ENCODE measurements at regions not wholly inside any gene's neighbourhood (a gene's known extent, or its start where the extent isn't known, plus 50 kb on each side); places are given as distances from the start of the nearest gene placed in this dataset.

- DNase-seq (ENCODE audit: extremely low read depth, low read depth, low spot score), result no peak
These were observed 289.4 kb downstream of the CHRM3 start for GRCh38 chr1:239675735-239676134.

DNA sequence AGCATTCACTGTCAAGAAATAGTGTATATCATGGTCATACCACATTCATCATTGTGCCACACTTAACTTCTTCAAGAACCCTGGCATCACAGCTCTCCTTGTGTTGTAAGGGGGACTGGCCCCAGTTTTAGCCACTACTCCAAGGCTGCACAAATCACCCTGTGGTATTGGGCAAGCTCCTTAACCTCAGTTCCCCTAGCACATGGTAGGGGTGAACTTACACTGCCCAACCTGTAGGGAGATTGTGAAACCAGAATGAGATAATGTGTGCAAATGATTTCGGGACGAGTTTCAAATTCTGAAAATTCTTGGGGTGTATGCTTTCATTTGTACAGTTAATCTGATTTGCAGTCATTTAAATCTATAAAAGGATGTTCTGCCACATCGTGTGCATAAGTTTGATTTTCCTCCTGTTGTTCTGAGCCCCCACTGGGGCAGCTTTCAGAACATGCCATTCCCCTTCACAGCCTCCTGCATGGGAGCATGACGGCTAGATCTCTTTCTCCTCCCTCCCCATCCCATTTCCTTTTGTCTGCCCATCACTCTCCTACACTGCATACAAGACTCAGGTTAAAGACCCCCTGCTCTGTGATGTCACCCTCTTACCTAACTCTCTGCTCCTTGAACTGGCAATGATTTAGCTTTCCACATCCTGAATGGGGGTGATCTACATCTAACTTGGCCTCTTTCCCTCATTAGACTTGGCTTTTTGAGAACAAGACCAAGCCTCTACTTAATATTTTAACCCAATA is 290.3 kb downstream of the CHRM3 start:
- no peak for DNase-seq (ENCODE audit: extremely low read depth, low read depth, low spot score)

GRCh38 chr1:239677362-239677761 is 291.0 kb downstream of the CHRM3 start:
- DNase-seq (ENCODE audit: extremely low read depth, low read depth, low spot score), result no peak

- DNase-seq (ENCODE audit: extremely low read depth, low read depth, low spot score), result no peak
These were observed 291.8 kb downstream of the CHRM3 start for GRCh38 chr1:239678181-239678580.

DNA sequence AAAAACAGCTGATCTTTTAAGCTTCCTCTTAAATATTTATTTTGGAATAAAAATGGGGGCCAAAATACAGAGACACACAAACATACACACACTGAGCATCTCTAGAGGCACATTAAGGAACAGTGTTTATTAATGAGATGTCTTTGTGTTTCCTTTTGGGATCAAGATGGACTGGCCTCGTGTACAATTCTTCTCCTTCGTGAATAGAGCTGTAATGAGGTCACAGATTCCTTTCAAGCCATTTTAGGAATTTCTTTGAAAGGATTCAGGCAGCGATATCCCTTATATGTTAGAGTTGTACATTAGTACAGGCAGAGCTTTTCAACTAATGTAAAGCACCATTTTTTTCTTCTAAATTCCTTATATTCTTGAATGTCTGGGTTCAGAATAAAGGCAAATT is 295.7 kb downstream of the CHRM3 start:
- DNase-seq (ENCODE audit: extremely low read depth, low read depth, low spot score), result no peak

DNA sequence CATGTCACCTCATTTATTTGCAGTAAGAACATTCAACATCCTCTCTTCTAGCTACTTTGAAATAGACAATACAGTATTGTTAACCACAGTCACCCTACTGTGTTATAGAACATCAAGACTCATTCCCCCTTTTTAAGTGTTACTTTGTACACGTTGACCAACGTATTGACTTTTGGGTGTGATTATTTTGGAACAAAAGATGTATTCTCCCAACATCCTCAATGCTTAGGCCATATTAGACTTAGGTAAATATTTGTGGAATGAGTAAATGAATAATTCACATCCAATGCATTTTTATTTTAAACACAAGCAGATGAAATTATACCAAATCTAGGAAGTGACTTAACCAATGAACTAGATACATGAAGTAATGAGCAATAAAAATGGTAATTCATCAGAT is 296.6 kb downstream of the CHRM3 start:
- no peak for DNase-seq (ENCODE audit: extremely low read depth, low read depth, low spot score)

GRCh38 chr1:239686386-239686785 is 300.0 kb downstream of the CHRM3 start:
- DNase-seq (ENCODE audit: extremely low read depth, low read depth, low spot score), result no peak

- DNase-seq (ENCODE audit: extremely low read depth, low read depth, low spot score), result no peak
These were observed 309.9 kb downstream of the CHRM3 start for GRCh38 chr1:239696317-239696716.

GRCh38 chr1:239700667-239701066 is 314.3 kb downstream of the CHRM3 start:
- DNase-seq (ENCODE audit: extremely low read depth, low read depth, low spot score), result no peak

DNA sequence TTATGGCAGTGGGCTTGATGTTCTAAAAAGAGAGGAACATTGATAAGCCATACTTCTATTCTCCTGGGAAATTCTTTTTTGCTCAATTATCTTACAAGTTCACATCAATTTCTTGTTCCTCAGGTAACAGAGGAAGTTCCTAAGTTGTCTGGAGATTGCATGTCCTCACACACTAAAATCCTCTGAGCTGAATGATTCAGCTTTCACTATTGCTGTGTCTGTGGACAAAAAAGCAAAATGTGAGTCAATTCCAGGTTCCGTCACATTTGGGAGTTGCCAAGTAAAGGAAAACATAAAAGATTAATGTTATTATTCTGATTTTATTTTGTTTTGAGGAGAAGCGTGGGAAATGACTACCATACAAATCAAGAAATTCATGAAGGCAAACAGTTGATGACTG is 316.7 kb downstream of the CHRM3 start:
- no peak for DNase-seq (ENCODE audit: extremely low read depth, low read depth, low spot score)

DNA sequence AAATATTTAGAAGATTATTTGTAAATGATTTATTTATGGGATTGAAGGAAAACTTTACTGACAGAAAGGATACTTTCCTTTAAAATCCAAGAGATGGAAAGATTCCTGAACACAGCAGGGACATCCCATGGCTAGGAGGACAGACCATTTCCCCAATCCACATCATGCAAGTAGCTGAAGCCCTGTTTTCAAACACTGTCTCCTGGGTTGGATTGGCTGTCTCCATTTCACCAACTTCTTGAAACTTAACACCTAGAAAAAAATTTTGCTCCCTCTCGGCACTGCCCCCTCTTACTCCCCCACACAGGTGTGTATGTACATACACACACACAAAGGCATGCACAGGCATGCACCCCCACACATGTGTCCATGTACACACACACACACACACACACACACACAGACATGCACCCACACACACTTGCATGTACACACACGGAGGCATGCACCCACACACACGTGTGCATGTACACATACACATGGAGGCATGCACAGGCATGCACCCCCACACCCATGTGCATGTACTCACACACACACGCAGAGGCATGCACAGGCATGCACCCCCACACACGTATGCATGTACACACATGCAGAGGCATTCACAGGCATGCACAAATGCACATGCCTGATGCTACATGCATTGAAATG is 320.0 kb downstream of the CHRM3 start:
- no peak for DNase-seq (ENCODE audit: extremely low read depth, low read depth, low spot score)

DNA sequence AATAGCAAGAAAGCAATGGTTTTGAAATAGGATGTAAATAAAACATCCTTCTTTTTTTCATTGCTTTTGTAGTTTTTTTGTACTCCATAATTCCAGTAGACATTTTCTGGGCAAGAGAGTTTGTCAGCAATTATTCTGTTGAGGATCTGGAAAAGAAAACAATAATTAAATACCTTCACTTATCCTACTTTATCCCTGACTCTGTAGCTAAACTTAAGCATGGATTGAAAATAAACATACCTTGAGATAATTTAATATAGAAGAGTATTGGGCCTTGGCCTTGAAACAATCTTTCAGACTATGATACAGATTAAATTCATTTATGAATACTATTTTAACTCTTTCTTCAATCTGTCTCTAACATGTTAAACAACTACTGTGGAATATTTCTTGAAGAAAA is 321.2 kb downstream of the CHRM3 start:
- no peak for DNase-seq (ENCODE audit: extremely low read depth, low read depth, low spot score)

DNA sequence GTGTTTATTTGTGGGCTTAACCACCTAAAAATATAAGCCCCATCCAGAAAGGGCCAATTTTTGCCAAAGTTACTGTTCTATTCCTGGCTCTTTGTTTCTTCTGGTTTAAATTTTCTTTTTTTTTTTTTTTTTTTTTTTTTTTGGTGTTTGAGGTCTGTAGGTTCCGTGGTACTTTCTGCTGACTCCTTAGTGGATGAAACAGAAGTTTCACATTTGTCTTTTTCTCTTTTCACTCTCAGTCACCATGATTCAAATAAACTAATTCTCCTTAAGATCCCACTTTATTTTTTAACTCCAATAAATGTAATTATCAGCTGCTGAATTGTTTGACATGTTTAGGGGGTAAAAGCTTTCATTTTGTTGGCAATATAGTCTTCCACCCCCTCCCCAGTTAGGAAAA is 322.3 kb downstream of the CHRM3 start:
- DNase-seq (ENCODE audit: extremely low read depth, low read depth, low spot score), result no peak

GRCh38 chr1:239711768-239712167 is 325.4 kb downstream of the CHRM3 start:
- no peak for DNase-seq (ENCODE audit: extremely low read depth, low read depth, low spot score)

- no peak for DNase-seq (ENCODE audit: extremely low read depth, low read depth, low spot score)
These were observed 330.9 kb downstream of the CHRM3 start for GRCh38 chr1:239717097-239717917.

DNA sequence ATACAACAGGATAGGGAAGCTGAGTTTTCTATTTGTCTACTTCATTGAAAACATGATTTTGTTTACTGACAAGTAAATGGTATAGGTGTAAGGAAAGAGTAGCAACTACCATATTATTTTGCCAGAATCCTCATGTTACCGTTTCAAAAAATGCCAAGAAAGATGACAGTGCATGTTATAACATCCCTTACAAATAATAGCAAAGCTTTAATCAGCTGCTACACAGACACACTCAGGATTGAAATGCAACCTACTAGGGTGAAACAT is 331.5 kb downstream of the CHRM3 start:
- DNase-seq (ENCODE audit: extremely low read depth, low read depth, low spot score), result no peak

DNA sequence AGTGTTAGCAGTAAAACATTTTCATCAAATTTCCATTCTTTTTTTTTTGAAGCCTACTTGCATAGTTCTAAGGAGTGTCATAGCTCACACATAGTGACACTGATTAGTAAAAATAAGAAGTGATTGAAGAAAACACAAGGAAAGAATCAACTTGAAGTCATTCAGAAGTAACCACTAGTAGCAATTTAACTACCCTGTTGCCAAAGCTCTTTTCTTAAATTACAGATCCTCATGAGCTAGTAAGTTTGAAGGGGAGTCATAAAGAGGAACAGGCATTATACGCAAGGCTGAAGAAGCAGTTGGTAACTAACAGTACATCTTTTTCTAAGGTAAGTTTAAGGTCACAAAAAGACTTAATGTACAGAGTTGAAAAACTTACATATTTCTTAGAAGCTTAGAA is 332.2 kb downstream of the CHRM3 start:
- DNase-seq (ENCODE audit: extremely low read depth, low read depth, low spot score), result no peak

DNA sequence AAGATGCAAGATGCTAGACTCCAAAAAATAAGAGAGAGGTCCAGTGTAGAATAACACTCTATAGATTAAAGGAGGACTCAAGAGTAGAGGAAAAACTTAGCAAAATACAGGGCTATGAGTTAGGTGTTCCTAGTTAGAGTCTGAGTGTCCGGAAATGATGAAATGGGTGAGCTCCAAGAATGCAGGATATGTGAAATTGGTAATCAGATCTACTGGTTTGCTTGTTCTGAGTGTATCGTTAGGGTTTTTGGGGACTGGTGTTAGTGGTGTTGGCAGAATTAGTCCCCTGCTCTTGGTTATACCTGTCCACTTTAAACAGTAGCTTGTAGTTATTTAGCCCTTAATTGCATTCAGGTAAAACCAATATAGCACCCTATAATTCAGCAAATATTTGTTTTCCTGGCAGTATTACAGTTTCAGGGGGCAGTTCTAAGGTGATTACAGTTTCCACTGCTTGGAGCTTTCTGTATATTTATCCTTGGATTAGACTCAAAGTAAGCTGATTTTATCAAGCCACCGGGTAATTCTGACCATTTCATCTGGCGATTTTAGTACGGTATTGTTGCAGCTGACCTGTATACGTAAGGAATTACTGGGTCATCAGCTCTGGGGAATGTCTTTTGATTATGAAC is 332.7 kb downstream of the CHRM3 start:
- no peak for DNase-seq (ENCODE audit: extremely low read depth, low read depth, low spot score)

- DNase-seq (ENCODE audit: extremely low read depth, low read depth, low spot score), result no peak
These were observed 333.4 kb downstream of the CHRM3 start for GRCh38 chr1:239719642-239720258.

DNA sequence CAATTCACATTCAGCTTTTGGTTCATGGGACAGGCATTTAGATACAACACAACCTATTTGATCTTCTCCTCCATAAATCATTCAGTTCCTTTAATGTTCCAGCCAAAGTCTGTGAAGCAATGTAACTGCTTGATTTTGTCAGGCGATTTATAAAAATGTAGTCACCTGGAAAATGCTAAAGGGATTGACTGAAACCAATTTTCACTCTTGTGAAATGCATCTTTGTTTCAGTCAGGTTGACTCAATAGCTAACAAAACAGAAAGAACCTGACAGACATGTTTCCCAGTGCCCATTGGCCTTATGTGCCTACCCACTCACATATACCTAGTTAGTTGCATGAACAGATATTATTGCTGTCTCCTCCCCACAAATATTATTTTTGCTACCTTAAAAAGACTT is 335.7 kb downstream of the CHRM3 start:
- no peak for DNase-seq (ENCODE audit: extremely low read depth, low read depth, low spot score)

GRCh38 chr1:239723776-239724367 is 337.5 kb downstream of the CHRM3 start:
- no peak for DNase-seq (ENCODE audit: extremely low read depth, low read depth, low spot score)
